Endothelial cell of umbilical vein (primary cell): ENCODE measurements at regions not wholly inside any gene's neighbourhood (a gene's known extent, or its start where the extent isn't known, plus 50 kb on each side); places are given as distances from the start of the nearest gene placed in this dataset.

Experiments used
- BruUV-seq: library from RNA; stranded (reverse); fragments of 400-500 nt; replicated peaks from 2 replicates; lab custom pipeline; 2021; lab: Mats Ljungman, UMichigan
- CTCF ChIA-PET: fragments of 300-600, 350-600 bp; sonication (Branson Sonifier 250); formaldehyde crosslinking; loops from one replicate; lab custom pipeline; 2021; ENCODE audit warnings: antibody characterized with exemption, inconsistent platforms; lab: Charles Lee
- POLR2A ChIA-PET: fragments of 300-600, 350-600 bp; sonication (Branson Sonifier 250); formaldehyde crosslinking; loops from one replicate; lab custom pipeline; 2021; ENCODE audit warnings: antibody characterized with exemption, inconsistent platforms; lab: Charles Lee
- DNase-seq: peaks from one replicate; pipeline ENCODE4 v3.0.0-alpha.2; 2011; ENCODE audit warnings: low read depth, low spot score
- FAIRE-seq: peaks from 2 replicates; lab custom pipeline; 2011; peaks lifted over from hg19 to GRCh38; lab: Jason Lieb, UNC
- H2AFZ ChIP-seq: 2 replicates; pipeline ENCODE4 v1.6.0; 2012; ENCODE audit warnings: low read depth, low read length, control low read depth, inconsistent platforms
- H3K27ac ChIP-seq: 2 replicates; pipeline ENCODE4 v1.5.1; 2011; ENCODE audit warnings: low read depth, mild to moderate bottlenecking, control low read depth, low read length, moderate library complexity; ENCODE audit not compliant: insufficient read depth
- H3K27me3 ChIP-seq, 2 experiments: 2 replicates each; pipeline versions ENCODE4 v1.6.0 to v1.6.1; 2011; ENCODE audit warnings: low read length in 2 of 2, mixed read lengths in 1 of 2; ENCODE audit not compliant: control insufficient read depth in 2 of 2, insufficient read depth in 2 of 2
- H3K36me3 ChIP-seq, 2 experiments: 2 replicates in 1 of 2; 3 replicates in 1 of 2; pipeline ENCODE4 v1.5.1; 2011; ENCODE audit warnings: low read length in 2 of 2, mild to moderate bottlenecking in 1 of 2, moderate library complexity in 1 of 2; ENCODE audit not compliant: control insufficient read depth in 2 of 2, insufficient read depth in 2 of 2; ENCODE audit errors: extremely low read depth in 1 of 2
- H3K4me1 ChIP-seq: 3 replicates; pipeline ENCODE4 v1.5.1; 2011; ENCODE audit warnings: mild to moderate bottlenecking, low read length; ENCODE audit not compliant: control insufficient read depth, insufficient read depth; ENCODE audit errors: extremely low read depth
- H3K4me2 ChIP-seq: 2 replicates; pipeline ENCODE4 v1.6.1; 2011; ENCODE audit warnings: low read length, control low read depth, mixed read lengths; ENCODE audit not compliant: insufficient read depth
- H3K4me3 ChIP-seq, 3 experiments: fragments of 200-600 bp in 1 of 3; sonication (generic), shearing (Covaris generic) in 1 of 3; replicated peaks in 1 of 3; 2 replicates each; pipeline ENCODE4 v1.5.1; 2011 to 2016; ENCODE audit warnings: control low read depth in 3 of 3, low read length in 3 of 3, mild to moderate bottlenecking in 2 of 3, inconsistent platforms in 1 of 3, low read depth in 1 of 3, moderate library complexity in 1 of 3; ENCODE audit not compliant: insufficient read depth in 1 of 3
- H3K79me2 ChIP-seq: 2 replicates; pipeline ENCODE4 v1.6.0; 2012; ENCODE audit warnings: low read length, inconsistent platforms; ENCODE audit not compliant: control insufficient read depth, insufficient read depth
- H3K9ac ChIP-seq: replicated peaks from 2 replicates; pipeline ENCODE3; 2011; ENCODE audit warnings: low read length, control low read depth; ENCODE audit not compliant: insufficient read depth; ENCODE audit errors: extremely low read depth
- H3K9me1 ChIP-seq: replicated peaks from 3 replicates; pipeline ENCODE4 v1.6.0; 2011; ENCODE audit warnings: mild to moderate bottlenecking, low read length; ENCODE audit not compliant: control insufficient read depth, insufficient read depth; ENCODE audit errors: extremely low read depth
- H3K9me3 ChIP-seq: replicated peaks from 2 replicates; pipeline ENCODE4 v1.5.1; 2012; ENCODE audit warnings: low read length, inconsistent platforms; ENCODE audit not compliant: control insufficient read depth, insufficient read depth
- H4K20me1 ChIP-seq: replicated peaks from 2 replicates; pipeline ENCODE3; 2011; ENCODE audit warnings: mild to moderate bottlenecking, low read length; ENCODE audit not compliant: control insufficient read depth, insufficient read depth; ENCODE audit errors: extremely low read depth
- EZH2 ChIP-seq: IDR thresholded peaks from 2 replicates; pipeline ENCODE4 v1.6.1; 2012; ENCODE audit warnings: borderline replicate concordance, low read depth, mild to moderate bottlenecking, moderate library complexity, low read length, inconsistent platforms; ENCODE audit not compliant: severe bottlenecking
- FOS ChIP-seq: IDR thresholded peaks from 2 replicates; pipeline ENCODE4 v1.6.1; 2011; ENCODE audit warnings: mild to moderate bottlenecking, low read length, moderate library complexity, borderline replicate concordance; ENCODE audit not compliant: insufficient read depth
- GATA2 ChIP-seq: IDR thresholded peaks from 2 replicates; pipeline ENCODE4 v1.7.0; 2011; ENCODE audit warnings: low read depth, mild to moderate bottlenecking, moderate library complexity, mixed read lengths, low read length; ENCODE audit not compliant: insufficient read length, insufficient read depth
- JUN ChIP-seq: IDR thresholded peaks from 2 replicates; pipeline ENCODE4 v1.6.1; 2011; ENCODE audit warnings: borderline replicate concordance, low read depth; ENCODE audit not compliant: insufficient read length, insufficient read depth
- MYC ChIP-seq: IDR thresholded peaks from one replicate; pipeline ENCODE4 v1.6.1; 2011; ENCODE audit warnings: mild to moderate bottlenecking, low read depth, low read length
- POLR2A ChIP-seq: IDR thresholded peaks from 2 replicates; pipeline ENCODE4 v1.6.1; 2012; ENCODE audit warnings: low read depth, mild to moderate bottlenecking, control low read depth, low read length
- POLR2AphosphoS5 ChIP-seq: IDR thresholded peaks from 2 replicates; pipeline ENCODE4 v1.6.1; 2012; ENCODE audit warnings: low read depth, mild to moderate bottlenecking, control low read depth, low read length, moderate library complexity; ENCODE audit not compliant: insufficient read depth
- dilution Hi-C: fragments of 300-500 bp; cut with MboI; formaldehyde crosslinking; loops from one replicate; pipeline ENCODE4 v1.15.0; 2019; ENCODE audit warnings: low sequenced_read_pairs; ENCODE audit not compliant: extremely low pct_ligation_motif_present
- intact Hi-C: fragments of 100-400 bp; cut with micrococcal nuclease; formaldehyde crosslinking; loops from one replicate; pipeline ENCODE4 v1.10.0; 2022
- TF ChIP-seq, protein P1 (sequence below), 2 donors: IDR thresholded peaks; 1 replicate in 1 of 2; 2 replicates in 1 of 2; pipeline ENCODE4 v1.5.1; 2011; ENCODE audit warnings: low read length in 2 of 2, mild to moderate bottlenecking in 2 of 2, moderate library complexity in 2 of 2, control low read depth in 1 of 2, inconsistent platforms in 1 of 2, low read depth in 1 of 2; ENCODE audit not compliant: insufficient read depth in 1 of 2; ENCODE audit errors: extremely low read depth in 1 of 2
- TF ChIP-seq, protein P2 (sequence below): IDR thresholded peaks from 2 replicates; pipeline ENCODE4 v1.6.1; 2011; ENCODE audit not compliant: insufficient read depth, insufficient read length

DNA sequence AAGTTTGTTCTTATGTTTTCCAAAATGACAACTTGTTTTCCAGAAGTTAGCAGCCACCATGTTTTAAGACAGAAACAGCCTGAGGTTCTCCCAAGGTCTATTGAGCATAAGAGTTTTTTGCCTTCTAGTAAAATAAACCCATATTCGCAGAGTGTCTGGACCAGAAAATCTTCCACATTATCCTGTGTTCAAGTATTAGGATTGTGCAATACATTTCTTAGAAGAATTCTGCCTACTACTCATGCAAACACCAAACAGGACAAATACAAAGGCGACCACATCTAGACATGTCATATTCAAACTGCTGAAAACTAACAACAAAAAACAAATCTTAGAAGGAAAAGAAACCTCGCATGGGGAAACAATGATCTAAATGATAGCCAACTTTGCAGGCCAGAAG, 145.4 kb upstream of the AHI1 start:
- dilution Hi-C loops: no loop called here
- Histone ChIP-seq H3K36me3 (no peaks in the 10 kb centered on the region), H3K9me1 (no peaks in the 10 kb centered on the region), H3K27ac (no peak overlapping the region), H2AFZ (no peak overlapping the region), H3K79me2 (no peaks in the 10 kb centered on the region), H3K9me3 (no peaks in the 10 kb centered on the region), H3K9ac (no peak overlapping the region), H3K4me2 (no peak overlapping the region), H4K20me1 (no peaks in the 10 kb centered on the region), H3K4me3 (no peak overlapping the region), H3K4me1 (no peaks in the 10 kb centered on the region), H3K27me3 (no peaks in the 10 kb centered on the region)
- FAIRE-seq (peak; percentile 21), DNase-seq (no peak)
- intact Hi-C loops: no loop called here
- CTCF ChIA-PET: no interaction called here
- TF ChIP-seq JUN: no peak
- TF ChIP-seq GATA2: no peak
- TF ChIP-seq, protein P1, sequence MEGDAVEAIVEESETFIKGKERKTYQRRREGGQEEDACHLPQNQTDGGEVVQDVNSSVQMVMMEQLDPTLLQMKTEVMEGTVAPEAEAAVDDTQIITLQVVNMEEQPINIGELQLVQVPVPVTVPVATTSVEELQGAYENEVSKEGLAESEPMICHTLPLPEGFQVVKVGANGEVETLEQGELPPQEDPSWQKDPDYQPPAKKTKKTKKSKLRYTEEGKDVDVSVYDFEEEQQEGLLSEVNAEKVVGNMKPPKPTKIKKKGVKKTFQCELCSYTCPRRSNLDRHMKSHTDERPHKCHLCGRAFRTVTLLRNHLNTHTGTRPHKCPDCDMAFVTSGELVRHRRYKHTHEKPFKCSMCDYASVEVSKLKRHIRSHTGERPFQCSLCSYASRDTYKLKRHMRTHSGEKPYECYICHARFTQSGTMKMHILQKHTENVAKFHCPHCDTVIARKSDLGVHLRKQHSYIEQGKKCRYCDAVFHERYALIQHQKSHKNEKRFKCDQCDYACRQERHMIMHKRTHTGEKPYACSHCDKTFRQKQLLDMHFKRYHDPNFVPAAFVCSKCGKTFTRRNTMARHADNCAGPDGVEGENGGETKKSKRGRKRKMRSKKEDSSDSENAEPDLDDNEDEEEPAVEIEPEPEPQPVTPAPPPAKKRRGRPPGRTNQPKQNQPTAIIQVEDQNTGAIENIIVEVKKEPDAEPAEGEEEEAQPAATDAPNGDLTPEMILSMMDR (IDR thresholded peaks at IDR 0.05; ENCODE audit: extremely low read depth in 1 of 2, insufficient read depth in 1 of 2, low read depth in 1 of 2, low read length in 2 of 2): no peak
- TF ChIP-seq POLR2AphosphoS5: no peak
- TF ChIP-seq MYC: no peak
- TF ChIP-seq, protein P2, sequence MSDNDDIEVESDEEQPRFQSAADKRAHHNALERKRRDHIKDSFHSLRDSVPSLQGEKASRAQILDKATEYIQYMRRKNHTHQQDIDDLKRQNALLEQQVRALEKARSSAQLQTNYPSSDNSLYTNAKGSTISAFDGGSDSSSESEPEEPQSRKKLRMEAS: no peak
- no peak for TF ChIP-seq FOS
- TF ChIP-seq EZH2: no peak
- no peak for TF ChIP-seq POLR2A
- POLR2A ChIA-PET: no interaction called here
- BruUV-seq: no TSS peak
